Kidney epithelial cell (primary cell): ENCODE measurements at regions not wholly inside any gene's neighbourhood (a gene's known extent, or its start where the extent isn't known, plus 50 kb on each side); places are given as distances from the start of the nearest gene placed in this dataset.

Experiments used
- DNase-seq: peaks from one replicate; pipeline ENCODE4 v3.0.0-alpha.2; 2010; ENCODE audit warnings: low read depth
- H3K27me3 ChIP-seq: 2 replicates; pipeline ENCODE4 v1.6.0; 2011; ENCODE audit warnings: low read length; ENCODE audit not compliant: control insufficient read depth, insufficient read depth
- H3K36me3 ChIP-seq: 2 replicates; pipeline ENCODE4 v1.5.1; 2011; ENCODE audit warnings: low read length; ENCODE audit not compliant: control insufficient read depth, insufficient read depth
- H3K4me3 ChIP-seq: 2 replicates; pipeline ENCODE4 v1.5.1; 2011; ENCODE audit warnings: low read depth, mild to moderate bottlenecking, control low read depth, low read length
- TF ChIP-seq, protein P1 (sequence below): IDR thresholded peaks from 2 replicates; pipeline ENCODE4 v1.5.1; 2011; ENCODE audit warnings: mild to moderate bottlenecking, moderate library complexity, low read length, control low read depth, inconsistent platforms; ENCODE audit not compliant: insufficient read depth, poor library complexity, severe bottlenecking

DNA sequence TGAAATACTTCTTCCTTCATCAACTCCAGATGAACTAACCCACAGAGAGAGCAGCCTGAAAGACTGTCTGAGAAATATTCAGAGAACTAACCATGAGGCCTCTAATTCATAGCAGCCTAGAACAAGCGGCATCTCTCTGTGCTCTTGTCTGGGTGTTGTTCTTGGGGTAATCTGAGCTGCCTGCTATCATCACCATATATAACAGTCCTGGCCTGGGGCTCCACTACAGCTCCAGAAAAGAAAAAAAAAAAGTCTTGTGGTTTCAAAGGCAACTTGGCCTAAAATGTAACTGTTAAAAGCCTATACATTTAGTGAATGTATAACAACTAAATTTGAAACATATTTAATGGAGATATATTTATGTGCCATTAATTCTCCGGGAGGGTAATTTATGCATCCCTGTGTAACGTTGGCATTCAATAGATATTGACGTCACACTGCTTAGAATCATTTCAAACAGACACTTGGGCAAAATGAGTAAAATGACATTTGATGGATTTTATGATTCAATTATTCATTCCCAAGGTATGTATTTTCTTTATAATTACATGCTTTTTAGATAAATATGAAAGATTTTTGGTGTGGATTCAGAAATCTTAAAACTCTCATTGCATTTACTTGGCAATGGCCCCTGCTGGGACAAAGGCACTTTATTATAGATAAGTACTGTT is 294.3 kb downstream of the HRH4 start:
- TF ChIP-seq, protein P1, sequence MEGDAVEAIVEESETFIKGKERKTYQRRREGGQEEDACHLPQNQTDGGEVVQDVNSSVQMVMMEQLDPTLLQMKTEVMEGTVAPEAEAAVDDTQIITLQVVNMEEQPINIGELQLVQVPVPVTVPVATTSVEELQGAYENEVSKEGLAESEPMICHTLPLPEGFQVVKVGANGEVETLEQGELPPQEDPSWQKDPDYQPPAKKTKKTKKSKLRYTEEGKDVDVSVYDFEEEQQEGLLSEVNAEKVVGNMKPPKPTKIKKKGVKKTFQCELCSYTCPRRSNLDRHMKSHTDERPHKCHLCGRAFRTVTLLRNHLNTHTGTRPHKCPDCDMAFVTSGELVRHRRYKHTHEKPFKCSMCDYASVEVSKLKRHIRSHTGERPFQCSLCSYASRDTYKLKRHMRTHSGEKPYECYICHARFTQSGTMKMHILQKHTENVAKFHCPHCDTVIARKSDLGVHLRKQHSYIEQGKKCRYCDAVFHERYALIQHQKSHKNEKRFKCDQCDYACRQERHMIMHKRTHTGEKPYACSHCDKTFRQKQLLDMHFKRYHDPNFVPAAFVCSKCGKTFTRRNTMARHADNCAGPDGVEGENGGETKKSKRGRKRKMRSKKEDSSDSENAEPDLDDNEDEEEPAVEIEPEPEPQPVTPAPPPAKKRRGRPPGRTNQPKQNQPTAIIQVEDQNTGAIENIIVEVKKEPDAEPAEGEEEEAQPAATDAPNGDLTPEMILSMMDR: no peak
- H3K36me3 ChIP-seq: no peaks in the 10 kb centered on the region
- no peak overlapping the region for H3K4me3 ChIP-seq
- DNase-seq: no peak
- no peaks in the 10 kb centered on the region for H3K27me3 ChIP-seq

DNA sequence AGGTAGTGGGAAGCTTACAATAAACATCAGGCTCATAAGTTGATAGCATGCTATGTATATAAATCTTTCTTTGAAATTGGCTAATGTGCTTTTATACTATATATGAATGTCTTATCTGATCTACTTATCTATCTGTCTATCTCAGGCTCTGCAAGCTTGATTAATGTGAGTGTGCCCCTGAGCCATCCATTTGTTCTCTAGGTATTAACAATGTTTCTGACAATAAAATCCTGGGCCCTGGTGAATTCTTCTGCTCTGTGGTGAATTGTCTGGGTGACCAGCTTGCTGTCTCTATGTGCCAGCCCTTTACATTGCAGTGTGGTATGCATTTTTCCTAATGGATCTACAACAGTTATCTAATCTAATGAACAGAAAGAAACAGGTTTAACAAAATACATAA is 295.9 kb downstream of the HRH4 start:
- TF ChIP-seq, protein P1: no peak

DNA sequence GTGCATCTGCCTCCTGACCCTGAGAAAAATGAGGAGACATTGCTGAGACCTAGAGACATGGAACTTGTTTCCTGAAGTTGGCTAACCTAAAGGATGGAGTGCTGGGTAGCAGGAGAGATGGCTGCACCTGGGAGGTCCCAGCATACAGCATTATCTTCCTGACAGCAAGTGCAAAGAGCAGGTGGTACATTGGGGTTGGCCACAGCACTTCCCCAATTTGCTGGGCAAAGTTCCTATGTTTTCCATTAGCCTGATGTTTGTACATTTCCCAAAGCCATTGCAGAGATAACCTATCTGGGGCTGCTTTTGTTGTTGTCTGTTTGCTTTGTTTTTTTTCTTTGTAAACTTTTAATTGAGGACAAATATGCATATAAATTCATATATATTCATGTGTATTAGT is 296.7 kb downstream of the HRH4 start:
- Histone ChIP-seq H3K4me3 (no peak overlapping the region), H3K27me3 (no peaks in the 10 kb centered on the region), H3K36me3 (no peaks in the 10 kb centered on the region)
- TF ChIP-seq, protein P1: no peak
- no peak for DNase-seq

More for the DNA sequence above, 295.9 kb downstream of the HRH4 start:
- no peaks in the 10 kb centered on the region for H3K36me3 ChIP-seq
- no peak overlapping the region for H3K4me3 ChIP-seq
- no peak for DNase-seq
- no peaks in the 10 kb centered on the region for H3K27me3 ChIP-seq

DNA sequence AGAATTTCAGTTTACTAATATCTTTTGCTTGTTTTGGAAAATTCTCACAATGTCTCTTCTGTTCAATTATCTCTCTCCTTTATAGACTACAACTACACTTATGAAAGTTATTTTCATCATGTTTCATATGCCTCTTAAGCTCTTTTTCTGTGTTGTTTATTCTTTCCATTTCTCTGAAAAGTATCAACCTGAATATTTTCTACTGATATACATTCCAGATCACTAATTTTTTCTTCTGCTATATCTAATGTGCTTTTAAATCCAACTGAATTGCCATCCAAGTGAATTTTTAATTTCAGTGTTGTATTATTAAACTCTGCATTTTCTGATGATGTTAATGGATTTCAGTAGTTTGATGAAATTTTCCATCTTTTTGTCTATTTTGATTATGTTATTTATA is 301.3 kb downstream of the HRH4 start:
- H3K27me3 ChIP-seq: no peaks in the 10 kb centered on the region
- no peaks in the 10 kb centered on the region for H3K36me3 ChIP-seq
- H3K4me3 ChIP-seq: no peak overlapping the region
- DNase-seq: no peak
- TF ChIP-seq, protein P1: no peak

DNA sequence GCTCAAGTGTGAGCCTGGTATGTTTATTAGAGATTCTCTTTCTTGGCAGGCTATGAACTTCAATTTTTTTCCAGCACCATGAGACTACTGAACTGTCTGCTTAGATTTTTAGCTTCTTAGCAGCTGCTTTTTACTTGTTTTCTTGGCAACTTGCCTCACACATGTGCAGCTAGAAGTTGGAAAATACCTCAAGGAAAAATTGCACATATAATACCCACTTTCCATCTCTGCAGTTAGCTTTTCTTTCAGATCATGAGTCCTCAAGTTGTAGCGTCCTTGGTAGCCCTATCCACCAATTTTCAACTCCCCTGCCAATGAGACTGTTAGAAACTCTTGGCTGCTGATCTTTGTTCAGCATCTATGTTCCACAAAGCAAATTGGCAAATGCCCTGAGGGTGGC is 302.1 kb downstream of the HRH4 start:
- Histone ChIP-seq H3K4me3 (no peak overlapping the region), H3K27me3 (no peaks in the 10 kb centered on the region), H3K36me3 (no peaks in the 10 kb centered on the region)
- no peak for DNase-seq
- TF ChIP-seq, protein P1: no peak
